B cell (primary cell): ENCODE measurements at regions not wholly inside any gene's neighbourhood (a gene's known extent, or its start where the extent isn't known, plus 50 kb on each side); places are given as distances from the start of the nearest gene placed in this dataset.

Source experiments
- ATAC-seq: fragments of 200-7000 bp; cut with Tn5 transposase; one replicate; pipeline ENCODE4 v1.10.0; 2021; ENCODE audit warnings: low read depth, mild to moderate bottlenecking, moderate number of reproducible peaks, moderate library complexity
- CTCF ChIA-PET: fragments of 350-600 bp; sonication (Branson Sonifier 250); formaldehyde crosslinking; loops from one replicate; lab custom pipeline; 2021; ENCODE audit warnings: antibody characterized with exemption, inconsistent platforms; lab: Charles Lee
- POLR2A ChIA-PET: fragments of 350-600 bp; sonication (Branson Sonifier 250); formaldehyde crosslinking; loops from one replicate; lab custom pipeline; 2021; ENCODE audit warnings: antibody characterized with exemption; lab: Charles Lee
- DNase-seq: peaks from one replicate; pipeline ENCODE4 v3.0.0; 2013
- H2AFZ ChIP-seq: 2 replicates; pipeline ENCODE4 v1.6.1; 2012; ENCODE audit warnings: mild to moderate bottlenecking, low read depth, low read length; ENCODE audit not compliant: insufficient read depth, poor library complexity, severe bottlenecking
- H3K27ac ChIP-seq, 2 donors: 1 replicate in 1 of 2; 2 replicates in 1 of 2; pipeline ENCODE4 v1.5.1; 2012 to 2013; ENCODE audit warnings: low read length in 2 of 2, mild to moderate bottlenecking in 2 of 2, moderate library complexity in 1 of 2
- H3K27me3 ChIP-seq, 4 experiments: fragments of 200-600 bp in 1 of 4; sonication (generic) in 1 of 4; replicated peaks in 1 of 4; 1 replicate in 2 of 4; 2 replicates in 2 of 4; pipeline versions ENCODE4 v1.6.1 to v1.7.0; 2013 to 2016; ENCODE audit warnings: low read length in 3 of 4, mild to moderate bottlenecking in 2 of 4, mixed read lengths in 1 of 4, moderate library complexity in 1 of 4; ENCODE audit not compliant: insufficient read depth in 4 of 4, control insufficient read depth in 3 of 4; ENCODE audit errors: control extremely low read depth in 1 of 4
- H3K36me3 ChIP-seq, 2 experiments: replicated peaks in 1 of 2; 1 replicate in 1 of 2; 2 replicates in 1 of 2; pipeline versions ENCODE4 v1.6.1 to v1.7.1; 2013; ENCODE audit warnings: low read length in 1 of 2; ENCODE audit not compliant: insufficient read depth in 2 of 2, control insufficient read depth in 1 of 2; ENCODE audit errors: control extremely low read depth in 1 of 2, extremely low read depth in 1 of 2
- H3K4me1 ChIP-seq, 2 donors: fragments of 200-600 bp in 1 of 2; sonication (generic) in 1 of 2; 1 replicate in 1 of 2; 2 replicates in 1 of 2; pipeline versions ENCODE4 v1.5.1 to v1.6.1; 2013 to 2017; ENCODE audit warnings: low read length in 2 of 2; ENCODE audit not compliant: control insufficient read depth in 2 of 2, insufficient read depth in 2 of 2
- H3K4me2 ChIP-seq: replicated peaks from 2 replicates; pipeline ENCODE3; 2012; ENCODE audit warnings: mild to moderate bottlenecking, low read depth, low read length; ENCODE audit not compliant: poor library complexity, severe bottlenecking
- H3K4me3 ChIP-seq, 5 experiments: fragments of 200-600 bp in 1 of 5; sonication (generic) in 1 of 5; 1 replicate in 3 of 5; 2 replicates in 2 of 5; pipeline versions ENCODE4 v1.5.1 to v1.7.0; 2011 to 2016; ENCODE audit warnings: low read length in 4 of 5, mild to moderate bottlenecking in 4 of 5, low read depth in 2 of 5, control low read depth in 1 of 5, moderate library complexity in 1 of 5; ENCODE audit not compliant: insufficient read depth in 1 of 5; ENCODE audit errors: control extremely low read depth in 1 of 5, extremely low read depth in 1 of 5
- H3K79me2 ChIP-seq: fragments of 200-600 bp; sonication (generic); one replicate; pipeline ENCODE4 v1.6.0; 2016; ENCODE audit warnings: low read length; ENCODE audit not compliant: control insufficient read depth, insufficient read depth
- H3K9ac ChIP-seq: fragments of 200-600 bp; sonication (generic); 2 replicates; pipeline ENCODE4 v1.6.1; 2017; ENCODE audit warnings: mild to moderate bottlenecking, low read length, moderate library complexity
- H3K9me3 ChIP-seq, 3 donors: one replicate each; pipeline versions ENCODE4 v1.6.1 to v1.7.1; 2013; ENCODE audit warnings: low read length in 2 of 3; ENCODE audit not compliant: control insufficient read depth in 2 of 3, insufficient read depth in 1 of 3; ENCODE audit errors: control extremely low read depth in 1 of 3
- H4K20me1 ChIP-seq: 2 replicates; pipeline ENCODE4 v1.6.0; 2012; ENCODE audit warnings: mild to moderate bottlenecking, low read length; ENCODE audit not compliant: insufficient read depth, control insufficient read depth, poor library complexity, severe bottlenecking
- H3K27ac Mint-ChIP-seq: one replicate; pipeline ENCODE4 v1.8.0; 2021; ENCODE audit warnings: mixed read lengths
- H3K27me3 Mint-ChIP-seq: one replicate; pipeline ENCODE4 v1.8.0; 2021; ENCODE audit warnings: mixed read lengths
- H3K4me1 Mint-ChIP-seq: one replicate; pipeline ENCODE4 v1.8.0; 2021; ENCODE audit warnings: mixed read lengths
- H3K4me3 Mint-ChIP-seq: one replicate; pipeline ENCODE4 v1.8.0; 2021; ENCODE audit warnings: mixed read lengths
- H3K9me3 Mint-ChIP-seq: one replicate; pipeline ENCODE4 v1.8.0; 2022; ENCODE audit warnings: mixed read lengths; ENCODE audit not compliant: insufficient read depth
- EZH2 ChIP-seq: IDR thresholded peaks from 2 replicates; pipeline ENCODE4 v1.6.1; 2012; ENCODE audit warnings: borderline replicate concordance, low read depth, mild to moderate bottlenecking, moderate library complexity, low read length; ENCODE audit not compliant: insufficient read depth, poor library complexity, severe bottlenecking
- WGBS: methylation state at CpG from one replicate; pipeline ENCODE4 v1.1.5; 2013; ENCODE audit warnings: missing lambda C conversion rate; ENCODE audit not compliant: insufficient coverage; 5-methylcytosine and 5-hydroxymethylcytosine counted together
- intact Hi-C: fragments of 100-400 bp; cut with micrococcal nuclease; formaldehyde crosslinking; loops from one replicate; pipeline ENCODE4 v1.10.0; 2022
- TF ChIP-seq, protein P1 (sequence below): fragments of 200-600 bp; IDR thresholded peaks from one replicate; pipeline ENCODE4 v1.8.0; 2022; ENCODE audit warnings: antibody characterized with exemption, mild to moderate bottlenecking

DNA sequence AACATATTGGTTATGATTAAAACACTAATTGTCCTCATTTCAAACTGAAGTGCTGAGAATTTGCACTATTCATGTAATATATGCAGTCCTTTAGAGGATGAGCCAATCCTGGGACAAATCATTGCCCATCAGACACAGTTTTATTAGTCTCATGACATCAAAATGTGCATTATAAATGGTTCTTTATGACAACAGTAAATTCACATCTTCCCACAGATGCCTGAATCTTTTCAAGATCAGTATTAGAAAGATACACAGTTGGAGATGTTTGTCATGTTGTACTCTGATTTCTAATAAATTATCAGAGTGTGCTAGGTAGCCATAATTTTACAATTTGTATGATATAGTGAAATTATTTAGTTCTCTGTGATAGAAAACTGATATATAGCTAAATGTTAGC is 813.5 kb downstream of the FAM181B start:
- no peak overlapping the region for H3K9ac ChIP-seq
- H3K36me3 ChIP-seq: no peaks in the 10 kb centered on the region
- H2AFZ ChIP-seq: no peak overlapping the region
- no peaks in the 10 kb centered on the region for H3K9me3 Mint-ChIP-seq
- no peak overlapping the region for H3K27ac ChIP-seq
- H3K4me1 Mint-ChIP-seq: no peaks in the 10 kb centered on the region
- H3K4me1 ChIP-seq: no peaks in the 10 kb centered on the region
- intact Hi-C loops: no loop called here
- H3K4me3 ChIP-seq: no peak overlapping the region
- H3K27me3 Mint-ChIP-seq: no peaks in the 10 kb centered on the region
- H3K9me3 ChIP-seq: no peaks in the 10 kb centered on the region
- ChIA-PET CTCF (no interaction called here), POLR2A (no interaction called here)
- no peak overlapping the region for H3K4me2 ChIP-seq
- no peak for TF ChIP-seq EZH2
- H3K4me3 Mint-ChIP-seq: no peak overlapping the region
- no peaks in the 10 kb centered on the region for H4K20me1 ChIP-seq
- H3K79me2 ChIP-seq: no peaks in the 10 kb centered on the region
- DNase-seq (no peak), ATAC-seq (no peak)
- H3K27ac Mint-ChIP-seq: no peak overlapping the region
- H3K27me3 ChIP-seq: no peaks in the 10 kb centered on the region

GRCh38 chr11:81916451-81916850 is 817.2 kb downstream of the FAM181B start:
- H3K27ac ChIP-seq: no peak overlapping the region
- H3K9ac ChIP-seq: no peak overlapping the region
- no peak overlapping the region for H3K4me2 ChIP-seq
- no peaks in the 10 kb centered on the region for H3K9me3 ChIP-seq
- H3K4me3 ChIP-seq: no peak overlapping the region
- H3K79me2 ChIP-seq: no peaks in the 10 kb centered on the region
- intact Hi-C loops: no loop called here
- CTCF ChIA-PET: no interaction called here
- no peaks in the 10 kb centered on the region for H3K27me3 ChIP-seq
- no peak for TF ChIP-seq EZH2
- TF ChIP-seq, protein P1, sequence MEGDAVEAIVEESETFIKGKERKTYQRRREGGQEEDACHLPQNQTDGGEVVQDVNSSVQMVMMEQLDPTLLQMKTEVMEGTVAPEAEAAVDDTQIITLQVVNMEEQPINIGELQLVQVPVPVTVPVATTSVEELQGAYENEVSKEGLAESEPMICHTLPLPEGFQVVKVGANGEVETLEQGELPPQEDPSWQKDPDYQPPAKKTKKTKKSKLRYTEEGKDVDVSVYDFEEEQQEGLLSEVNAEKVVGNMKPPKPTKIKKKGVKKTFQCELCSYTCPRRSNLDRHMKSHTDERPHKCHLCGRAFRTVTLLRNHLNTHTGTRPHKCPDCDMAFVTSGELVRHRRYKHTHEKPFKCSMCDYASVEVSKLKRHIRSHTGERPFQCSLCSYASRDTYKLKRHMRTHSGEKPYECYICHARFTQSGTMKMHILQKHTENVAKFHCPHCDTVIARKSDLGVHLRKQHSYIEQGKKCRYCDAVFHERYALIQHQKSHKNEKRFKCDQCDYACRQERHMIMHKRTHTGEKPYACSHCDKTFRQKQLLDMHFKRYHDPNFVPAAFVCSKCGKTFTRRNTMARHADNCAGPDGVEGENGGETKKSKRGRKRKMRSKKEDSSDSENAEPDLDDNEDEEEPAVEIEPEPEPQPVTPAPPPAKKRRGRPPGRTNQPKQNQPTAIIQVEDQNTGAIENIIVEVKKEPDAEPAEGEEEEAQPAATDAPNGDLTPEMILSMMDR: no peak
- no peak overlapping the region for H2AFZ ChIP-seq
- ATAC-seq (no peak), DNase-seq (no peak)
- no peaks in the 10 kb centered on the region for H3K4me1 Mint-ChIP-seq
- no peak overlapping the region for H3K27ac Mint-ChIP-seq
- no peaks in the 10 kb centered on the region for H3K27me3 Mint-ChIP-seq
- no peaks in the 10 kb centered on the region for H3K36me3 ChIP-seq
- no peaks in the 10 kb centered on the region for H4K20me1 ChIP-seq
- H3K4me3 Mint-ChIP-seq: no peak overlapping the region
- no peaks in the 10 kb centered on the region for H3K4me1 ChIP-seq
- no CpG with 5 or more reads among the region's 1 CpG for WGBS
- no peaks in the 10 kb centered on the region for H3K9me3 Mint-ChIP-seq
- POLR2A ChIA-PET: no interaction called here
